HG02798 (cell line): ENCODE measurements at regions not wholly inside any gene's neighbourhood (a gene's known extent, or its start where the extent isn't known, plus 50 kb on each side); places are given as distances from the start of the nearest gene placed in this dataset.
"Not testable (repeated sequence)": the region's sequence is repeated elsewhere in the genome, so short reads cannot be mapped to it uniquely, and the experiment has no call there.

ENCODE experiments used
- ATAC-seq: cut with Tn5 transposase; IDR thresholded peaks from one replicate; pipeline ENCODE4 v1.9.1; 2021; ENCODE audit warnings: mild to moderate bottlenecking; ENCODE audit not compliant: unreplicated experiment, poor library complexity

- no peak for ATAC-seq
Observed at GRCh38 chr6:125421836-125422235, 120.1 kb upstream of the HDDC2 start.

DNA sequence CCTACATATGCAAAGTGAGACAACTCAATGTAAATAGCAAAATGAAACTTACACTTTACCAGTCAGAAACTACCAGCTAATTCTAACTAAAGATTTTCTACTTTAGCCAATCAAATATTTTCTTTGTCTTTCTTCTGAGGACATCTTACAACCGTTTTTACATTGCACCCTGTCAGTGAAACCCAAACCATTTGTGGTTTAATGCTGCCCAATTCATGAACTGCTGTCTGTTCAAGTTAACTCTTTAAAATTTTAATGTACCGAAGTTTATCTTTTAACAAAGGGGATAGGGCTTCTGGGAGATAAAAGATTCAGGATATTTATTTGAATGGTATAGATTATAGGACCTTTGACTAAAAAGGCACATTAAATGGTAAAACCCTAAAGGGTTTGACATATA is 121.3 kb upstream of the HDDC2 start:
- no peak for ATAC-seq

- ATAC-seq, result no peak
Observed at GRCh38 chr6:125431971-125432370, 130.2 kb upstream of the HDDC2 start.

- ATAC-seq, result no peak
Observed at GRCh38 chr6:125432963-125433362, 131.2 kb upstream of the HDDC2 start.

DNA sequence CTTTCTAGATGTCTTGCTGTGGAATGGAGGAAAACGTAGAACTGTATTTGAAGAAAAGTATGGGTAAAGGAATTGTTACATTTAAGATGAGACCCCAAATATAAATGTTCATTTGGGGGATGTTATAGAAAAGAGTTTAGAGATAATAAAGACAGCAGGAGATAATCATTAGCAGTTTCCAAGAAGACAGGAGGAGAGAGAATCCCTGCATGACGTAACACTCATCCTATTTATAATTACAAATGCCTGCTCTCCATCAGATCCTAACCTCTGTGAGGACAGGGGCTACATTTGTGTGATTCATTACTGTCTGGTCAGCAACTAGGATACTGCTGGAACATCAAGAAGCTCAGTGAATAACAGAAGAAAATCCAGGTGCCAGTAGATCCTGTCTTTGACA is 133.0 kb upstream of the HDDC2 start:
- ATAC-seq, result no peak

- no peak for ATAC-seq
Observed at GRCh38 chr6:125439512-125439911, 137.7 kb upstream of the HDDC2 start.

GRCh38 chr6:125444006-125444923 is 142.5 kb upstream of the HDDC2 start:
- no peak for ATAC-seq

- ATAC-seq, result no peak
Observed at GRCh38 chr6:125445054-125445453, 143.3 kb upstream of the HDDC2 start.

DNA sequence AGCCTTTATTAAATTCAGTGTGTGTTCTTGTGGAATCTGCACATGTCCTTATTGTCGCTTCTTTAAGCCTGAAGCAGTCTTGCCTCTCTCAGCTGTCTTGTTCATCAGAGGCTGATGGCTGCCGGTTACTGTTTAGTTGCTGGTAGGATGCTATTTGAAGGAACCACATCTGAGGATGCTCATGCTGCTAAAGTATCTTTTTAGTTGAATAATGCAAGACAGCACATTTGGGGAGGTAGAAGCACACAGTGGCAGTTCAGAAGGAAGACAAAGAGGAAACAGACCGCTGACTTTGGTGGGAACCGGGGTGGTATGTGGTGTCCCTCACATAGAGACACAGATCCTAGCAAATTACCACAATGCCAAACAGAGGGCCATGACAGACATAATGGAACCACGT is 144.2 kb upstream of the HDDC2 start:
- no peak for ATAC-seq

- ATAC-seq, result no peak
Observed at GRCh38 chr6:125451750-125452149, 150.0 kb upstream of the HDDC2 start.

DNA sequence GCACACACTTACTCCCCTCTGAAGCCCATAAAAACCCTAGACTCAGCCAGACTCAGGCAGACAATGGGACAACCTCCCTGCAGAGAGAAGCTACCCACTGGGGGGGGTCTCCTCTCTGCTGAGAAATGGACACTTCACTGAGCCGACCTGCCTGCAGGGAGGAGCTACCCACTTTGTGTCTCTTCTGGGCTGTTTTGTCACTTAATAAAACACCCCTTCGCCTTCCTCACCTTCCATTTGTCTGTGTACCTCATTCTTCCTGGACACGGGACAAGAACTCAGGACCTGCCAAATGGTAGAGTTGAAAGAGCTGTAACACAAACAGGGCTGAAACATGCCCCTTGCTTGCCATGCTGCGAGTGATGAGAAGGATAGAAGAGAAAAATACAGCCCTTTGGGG is 151.7 kb upstream of the HDDC2 start:
- no peak for ATAC-seq

GRCh38 chr6:125454351-125454750 is 152.6 kb upstream of the HDDC2 start:
- ATAC-seq, result no peak

- not testable (repeated sequence) for ATAC-seq
Observed at GRCh38 chr6:125458493-125458892, 156.7 kb upstream of the HDDC2 start.

DNA sequence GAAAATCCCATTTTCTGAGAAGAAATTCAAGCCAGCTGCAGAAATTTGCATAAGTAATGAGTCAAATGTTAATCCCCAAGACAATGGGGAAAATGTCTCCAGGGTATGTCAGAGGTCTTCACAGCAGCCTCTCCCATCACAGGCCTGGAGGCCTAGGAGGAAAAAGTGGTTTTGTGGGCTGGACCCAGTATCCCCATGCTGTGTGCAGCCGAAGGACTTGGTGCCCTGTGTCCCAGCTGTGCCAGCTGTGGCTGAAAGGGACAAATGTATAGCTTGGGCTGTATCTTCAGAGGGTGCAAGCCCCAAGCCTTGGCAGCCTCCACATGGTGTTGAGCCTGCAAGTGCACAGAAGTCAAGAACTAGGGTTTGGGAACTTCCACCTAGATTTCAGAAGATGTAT is 163.6 kb upstream of the HDDC2 start:
- ATAC-seq, result not testable (repeated sequence)

DNA sequence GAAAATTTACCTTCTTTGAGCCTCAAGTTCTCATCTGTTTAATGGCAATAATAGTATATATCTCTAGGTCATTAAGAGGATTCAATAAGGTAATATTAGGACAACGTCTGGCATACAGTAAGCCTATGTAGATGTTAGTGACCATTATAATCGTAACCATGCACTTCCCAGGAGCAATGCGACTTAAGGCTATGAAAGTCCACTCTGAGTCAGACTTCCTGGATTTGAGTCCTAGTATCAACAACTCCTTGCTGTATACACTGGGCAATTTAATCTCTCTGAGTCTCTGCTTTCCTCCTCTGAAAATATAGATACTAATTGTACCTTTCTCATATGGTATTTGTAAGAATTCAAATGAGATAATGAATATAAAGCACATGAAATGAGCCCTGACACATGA is 168.1 kb upstream of the HDDC2 start:
- no peak for ATAC-seq

DNA sequence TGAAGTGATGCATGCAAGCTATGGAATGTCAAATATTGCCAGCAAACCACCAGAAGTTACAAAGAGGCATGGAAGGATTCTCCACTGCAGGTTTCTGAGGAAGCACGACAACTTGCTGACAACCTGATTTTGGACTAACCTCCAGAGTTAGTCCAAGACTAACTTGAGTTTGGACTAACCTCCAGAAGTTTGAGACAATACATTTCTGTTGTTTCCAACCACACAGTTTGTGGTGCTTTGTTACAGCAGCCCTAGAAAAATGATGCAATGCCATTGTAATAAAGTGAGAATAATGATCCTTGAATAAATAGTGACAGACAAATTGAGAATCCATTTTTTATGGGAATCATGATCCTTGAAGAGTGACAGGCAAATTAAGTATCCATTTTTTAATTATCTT is 169.9 kb upstream of the HDDC2 start:
- ATAC-seq, result no peak

DNA sequence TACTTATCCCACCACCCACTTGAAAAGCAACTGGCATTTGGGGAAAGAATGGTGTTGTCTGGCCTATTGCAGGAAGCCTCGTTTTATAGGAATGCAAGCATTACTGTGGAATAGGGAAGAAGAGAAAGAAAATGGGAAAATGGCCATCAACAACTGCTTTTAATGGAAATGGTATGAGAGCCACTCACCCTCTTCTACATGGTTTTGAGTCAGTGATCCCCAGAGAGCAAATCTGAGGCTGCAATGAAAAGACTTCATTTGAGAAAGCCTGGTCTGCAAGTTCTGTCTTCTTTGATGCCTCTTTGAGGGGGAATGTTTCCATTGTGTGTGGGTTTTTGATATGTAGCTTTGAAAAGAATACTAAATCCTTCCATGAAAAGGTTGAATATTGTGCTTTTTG is 172.3 kb upstream of the HDDC2 start:
- no peak for ATAC-seq

DNA sequence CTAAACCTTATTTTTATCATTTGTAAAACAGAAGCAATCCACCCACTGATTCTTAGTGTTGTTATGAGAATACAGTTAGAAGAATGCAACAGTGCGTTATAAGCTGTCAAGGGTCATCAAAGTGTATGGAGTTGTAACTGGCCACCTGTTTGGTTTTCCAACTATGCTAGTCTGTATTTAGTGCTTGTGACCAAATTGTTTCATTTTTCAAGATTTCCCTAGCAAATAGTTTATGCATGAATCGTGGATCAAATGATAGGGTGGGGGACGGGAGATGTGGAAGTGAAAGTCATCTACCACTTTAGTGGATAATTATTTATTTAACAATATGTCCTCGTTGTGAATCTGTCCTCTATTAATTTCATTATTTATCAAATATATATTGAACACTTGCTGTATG is 175.4 kb upstream of the HDDC2 start:
- ATAC-seq, result no peak

- no peak for ATAC-seq
Observed at GRCh38 chr6:125477844-125478243, 176.1 kb upstream of the HDDC2 start.

DNA sequence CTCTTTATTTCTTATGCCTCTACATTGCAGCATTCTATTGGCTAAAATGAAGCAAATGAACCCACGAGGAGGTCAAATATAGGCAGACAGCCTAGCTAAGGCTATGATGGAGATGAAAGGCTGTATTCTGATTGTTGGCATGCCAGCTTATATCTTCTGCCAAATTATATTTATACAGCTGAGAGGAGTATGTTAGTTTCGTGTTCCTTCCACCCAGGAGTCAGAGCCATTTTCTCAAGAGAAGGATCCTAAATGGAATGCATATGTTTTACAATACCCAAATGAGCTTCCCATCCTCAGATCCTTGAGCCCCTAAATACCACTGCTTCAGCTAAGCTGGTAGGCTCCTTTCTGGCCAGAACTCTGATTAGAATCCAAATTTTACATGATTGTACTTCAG is 178.4 kb upstream of the HDDC2 start:
- no peak for ATAC-seq

- no peak for ATAC-seq
Observed at GRCh38 chr6:125480571-125480970, 178.8 kb upstream of the HDDC2 start.

GRCh38 chr6:125481056-125481455 is 179.3 kb upstream of the HDDC2 start:
- ATAC-seq, result no peak
